GM12878 (cell line): ENCODE measurements at regions not wholly inside any gene's neighbourhood (a gene's known extent, or its start where the extent isn't known, plus 50 kb on each side); places are given as distances from the start of the nearest gene placed in this dataset.

Source experiments
- ATAC-seq: fragments of 200-7000 bp; cut with Tn5 transposase; 3 replicates; pipeline ENCODE4 v1.9.1; 2020; ENCODE audit warnings: mild to moderate bottlenecking, moderate library complexity
- BruUV-seq: library from RNA; stranded (reverse); fragments of 400-500 nt; replicated peaks from 2 replicates; lab custom pipeline; 2021; lab: Mats Ljungman, UMichigan
- CTCF ChIA-PET: fragments of 300-600 bp; sonication (Branson Sonifier 250); formaldehyde crosslinking; extraction: SDS; loops from one replicate; lab custom pipeline; 2021; ENCODE audit warnings: inconsistent platforms; lab: Yijun Ruan, JAX
- POLR2A ChIA-PET: fragments of 350-600 bp; formaldehyde crosslinking; extraction: SDS; loops from one replicate; lab custom pipeline; 2021; ENCODE audit warnings: inconsistent platforms; lab: Charles Lee
- RAD21 ChIA-PET: fragments of 300-600 bp; sonication (Branson Sonifier 250); formaldehyde crosslinking; loops from one replicate; lab custom pipeline; 2023; ENCODE audit warnings: antibody characterized with exemption; ENCODE audit not compliant: unreplicated experiment; lab: Charles Lee
- SMC1A ChIA-PET: fragments of 300-600 bp; sonication (Branson Sonifier 250); formaldehyde crosslinking; loops from one replicate; lab custom pipeline; 2023; ENCODE audit not compliant: unreplicated experiment, uncharacterized antibody; lab: Charles Lee
- DNase-seq: peaks from one replicate; pipeline ENCODE4 v3.0.0-alpha.2; 2011; ENCODE audit warnings: low read depth, low spot score
- FAIRE-seq: peaks from 3 replicates; lab custom pipeline; 2011; peaks lifted over from hg19 to GRCh38; lab: Jason Lieb, UNC
- H2AFZ ChIP-seq: 2 replicates; pipeline ENCODE4 v1.6.0; 2011; ENCODE audit warnings: low read depth, low read length, control low read depth; ENCODE audit not compliant: control insufficient read depth
- H3K27ac ChIP-seq: 2 replicates; pipeline ENCODE4 v1.5.1; 2011; ENCODE audit warnings: control low read depth; ENCODE audit not compliant: control insufficient read depth, insufficient read depth
- H3K27me3 ChIP-seq, 2 experiments: replicated peaks in 1 of 2; 2 replicates each; pipeline versions ENCODE4 v1.6.0 to v1.6.1; 2011; ENCODE audit warnings: low read length in 1 of 2; ENCODE audit not compliant: control insufficient read depth in 2 of 2, insufficient read depth in 2 of 2
- H3K36me3 ChIP-seq, 2 experiments: 2 replicates each; pipeline ENCODE4 v1.5.1; 2011; ENCODE audit warnings: low read length in 1 of 2; ENCODE audit not compliant: control insufficient read depth in 2 of 2, insufficient read depth in 2 of 2
- H3K4me1 ChIP-seq: 2 replicates; pipeline ENCODE4 v1.6.1; 2011; ENCODE audit warnings: mild to moderate bottlenecking, low read length, moderate library complexity, mixed read lengths; ENCODE audit not compliant: control insufficient read depth, insufficient read depth
- H3K4me2 ChIP-seq: 2 replicates; pipeline ENCODE4 v1.6.0; 2011; ENCODE audit warnings: control low read depth; ENCODE audit not compliant: control insufficient read depth, insufficient read depth
- H3K4me3 ChIP-seq: fragments of 200-600 bp; sonication (generic); 2 replicates; pipeline ENCODE4 v1.5.1; 2016
- H3K79me2 ChIP-seq: 2 replicates; pipeline ENCODE4 v1.6.0; 2011; ENCODE audit warnings: low read length; ENCODE audit not compliant: control insufficient read depth, insufficient read depth
- H3K9ac ChIP-seq: 2 replicates; pipeline ENCODE4 v1.8.0; 2011; ENCODE audit warnings: low read length, control low read depth, mixed read lengths; ENCODE audit not compliant: control insufficient read depth, insufficient read depth
- H3K9me3 ChIP-seq: replicated peaks from 3 replicates; pipeline ENCODE4 v1.5.1; 2011; ENCODE audit warnings: mild to moderate bottlenecking, low read length; ENCODE audit not compliant: control insufficient read depth, insufficient read depth
- H4K20me1 ChIP-seq: 2 replicates; pipeline ENCODE4 v1.6.0; 2011; ENCODE audit not compliant: control insufficient read depth, insufficient read depth
- CBX5 ChIP-seq: sonication (generic); IDR thresholded peaks from 2 replicates; pipeline ENCODE4 v1.6.1; 2016; ENCODE audit warnings: low read depth, moderate library complexity, mild to moderate bottlenecking, inconsistent platforms
- CHD1 ChIP-seq: IDR thresholded peaks from 2 replicates; pipeline ENCODE4 v1.6.1; 2012; ENCODE audit warnings: low read depth, low read length, improper control_type of control experiment
- CHD2 ChIP-seq: IDR thresholded peaks from 2 replicates; pipeline ENCODE4 v1.6.1; 2011; ENCODE audit warnings: low read depth, low read length, improper control_type of control experiment, borderline replicate concordance
- RB1 ChIP-seq: fragments of 450-650 bp; formaldehyde crosslinking; IDR thresholded peaks from 2 replicates; pipeline ENCODE4 v1.6.1; 2017; ENCODE audit warnings: mild to moderate bottlenecking, borderline replicate concordance
- TCF7 ChIP-seq: IDR thresholded peaks from 2 replicates; pipeline ENCODE4 v1.6.1; 2014; ENCODE audit warnings: antibody characterized with exemption, borderline replicate concordance
- WGBS: methylation state at CpG from one replicate; pipeline ENCODE4 v1.1.6; 2016; ENCODE audit warnings: low lambda C conversion rate; ENCODE audit not compliant: insufficient replicate concordance, insufficient coverage; ENCODE audit errors: missing lambda C conversion rate; 5-methylcytosine and 5-hydroxymethylcytosine counted together
- in situ Hi-C: fragments of 300-500 bp; cut with MboI; formaldehyde crosslinking; loops from 9 replicates; pipeline ENCODE4 v1.14.3; 2018; ENCODE audit warnings: mixed read lengths
- intact Hi-C: fragments of 100-400 bp; cut with micrococcal nuclease; formaldehyde crosslinking; loops from one replicate; pipeline ENCODE4 v1.14.2; 2022; ENCODE audit not compliant: unreplicated experiment
- TF ChIP-seq, protein P1 (sequence below): IDR thresholded peaks from 2 replicates; pipeline ENCODE4 v1.6.1; 2011; ENCODE audit warnings: mild to moderate bottlenecking, low read depth, low read length, moderate library complexity; ENCODE audit not compliant: insufficient replicate concordance
- TF ChIP-seq, protein P2 (sequence below): fragments of 450-650 bp; IDR thresholded peaks from 2 replicates; pipeline ENCODE4 v1.6.1; 2017; ENCODE audit warnings: antibody characterized with exemption, mild to moderate bottlenecking, moderate library complexity
- TF ChIP-seq, protein P3 (sequence below): IDR thresholded peaks from 2 replicates; pipeline ENCODE4 v1.6.1; 2011; ENCODE audit warnings: low read depth, mild to moderate bottlenecking, low read length, moderate library complexity, borderline replicate concordance; ENCODE audit errors: extremely low read depth

DNA sequence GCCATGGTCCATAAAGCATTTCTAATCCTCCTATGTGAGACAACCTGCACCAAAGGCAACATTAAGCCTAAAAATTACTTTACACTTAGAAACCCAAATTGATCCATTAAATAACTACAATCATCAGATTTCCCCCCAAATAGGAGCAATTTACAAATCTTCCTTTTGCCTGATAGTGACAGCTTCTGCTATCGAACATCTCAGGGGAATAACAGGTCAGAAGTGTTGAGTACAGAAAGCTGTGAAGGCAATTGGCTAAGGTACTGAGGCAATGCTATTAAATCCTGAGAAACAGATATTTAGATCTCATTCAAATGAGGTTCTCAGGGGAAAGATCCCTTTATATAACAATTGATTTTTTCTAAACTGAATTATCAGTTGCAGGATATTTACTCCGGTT lies 141.1 kb downstream of the PIK3R1 start:
- TF ChIP-seq TCF7, result no peak
- TF ChIP-seq, protein P1, sequence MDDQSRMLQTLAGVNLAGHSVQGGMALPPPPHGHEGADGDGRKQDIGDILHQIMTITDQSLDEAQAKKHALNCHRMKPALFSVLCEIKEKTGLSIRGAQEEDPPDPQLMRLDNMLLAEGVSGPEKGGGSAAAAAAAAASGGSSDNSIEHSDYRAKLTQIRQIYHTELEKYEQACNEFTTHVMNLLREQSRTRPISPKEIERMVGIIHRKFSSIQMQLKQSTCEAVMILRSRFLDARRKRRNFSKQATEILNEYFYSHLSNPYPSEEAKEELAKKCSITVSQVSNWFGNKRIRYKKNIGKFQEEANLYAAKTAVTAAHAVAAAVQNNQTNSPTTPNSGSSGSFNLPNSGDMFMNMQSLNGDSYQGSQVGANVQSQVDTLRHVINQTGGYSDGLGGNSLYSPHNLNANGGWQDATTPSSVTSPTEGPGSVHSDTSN, result no peak
- TF ChIP-seq, protein P2, sequence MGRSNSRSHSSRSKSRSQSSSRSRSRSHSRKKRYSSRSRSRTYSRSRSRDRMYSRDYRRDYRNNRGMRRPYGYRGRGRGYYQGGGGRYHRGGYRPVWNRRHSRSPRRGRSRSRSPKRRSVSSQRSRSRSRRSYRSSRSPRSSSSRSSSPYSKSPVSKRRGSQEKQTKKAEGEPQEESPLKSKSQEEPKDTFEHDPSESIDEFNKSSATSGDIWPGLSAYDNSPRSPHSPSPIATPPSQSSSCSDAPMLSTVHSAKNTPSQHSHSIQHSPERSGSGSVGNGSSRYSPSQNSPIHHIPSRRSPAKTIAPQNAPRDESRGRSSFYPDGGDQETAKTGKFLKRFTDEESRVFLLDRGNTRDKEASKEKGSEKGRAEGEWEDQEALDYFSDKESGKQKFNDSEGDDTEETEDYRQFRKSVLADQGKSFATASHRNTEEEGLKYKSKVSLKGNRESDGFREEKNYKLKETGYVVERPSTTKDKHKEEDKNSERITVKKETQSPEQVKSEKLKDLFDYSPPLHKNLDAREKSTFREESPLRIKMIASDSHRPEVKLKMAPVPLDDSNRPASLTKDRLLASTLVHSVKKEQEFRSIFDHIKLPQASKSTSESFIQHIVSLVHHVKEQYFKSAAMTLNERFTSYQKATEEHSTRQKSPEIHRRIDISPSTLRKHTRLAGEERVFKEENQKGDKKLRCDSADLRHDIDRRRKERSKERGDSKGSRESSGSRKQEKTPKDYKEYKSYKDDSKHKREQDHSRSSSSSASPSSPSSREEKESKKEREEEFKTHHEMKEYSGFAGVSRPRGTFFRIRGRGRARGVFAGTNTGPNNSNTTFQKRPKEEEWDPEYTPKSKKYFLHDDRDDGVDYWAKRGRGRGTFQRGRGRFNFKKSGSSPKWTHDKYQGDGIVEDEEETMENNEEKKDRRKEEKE, result no peak
- no peak for TF ChIP-seq CHD1
- TF ChIP-seq CHD2, result no peak
- TF ChIP-seq, protein P3, sequence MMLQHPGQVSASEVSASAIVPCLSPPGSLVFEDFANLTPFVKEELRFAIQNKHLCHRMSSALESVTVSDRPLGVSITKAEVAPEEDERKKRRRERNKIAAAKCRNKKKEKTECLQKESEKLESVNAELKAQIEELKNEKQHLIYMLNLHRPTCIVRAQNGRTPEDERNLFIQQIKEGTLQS, result no peak
- TF ChIP-seq CBX5, result no peak
- no peak for TF ChIP-seq RB1
- Histone ChIP-seq H3K9ac (no peak overlapping the region), H3K4me3 (no peak overlapping the region), H3K27ac (no peak overlapping the region), H4K20me1 (no peaks in the 10 kb centered on the region), H3K79me2 (no peaks in the 10 kb centered on the region), H3K4me2 (no peak overlapping the region), H2AFZ (no peak overlapping the region), H3K36me3 (no peaks in the 10 kb centered on the region), H3K4me1 (no peaks in the 10 kb centered on the region), H3K27me3 (no peaks in the 10 kb centered on the region), H3K9me3 (no peaks in the 10 kb centered on the region)
- ChIA-PET RAD21 (no interaction called here), SMC1A (interaction anchor here (1.0 to 2.5 kb wide), 2 partner anchors 13 to 99 kb away, joined by 3 to 8 read pairs; no protein-coding TSS in a partner anchor), CTCF (no interaction called here), POLR2A (no interaction called here)
- in situ Hi-C loops (no loop called here), intact Hi-C loops (no loop called here)
- DNase-seq (no peak), FAIRE-seq (no peak), ATAC-seq (no peak)
- BruUV-seq, result no TSS peak
- 98% methylated on average over 2 of the region's 2 CpGs for WGBS
